PC-9 (cell line): ENCODE measurements at regions not wholly inside any gene's neighbourhood (a gene's known extent, or its start where the extent isn't known, plus 50 kb on each side); places are given as distances from the start of the nearest gene placed in this dataset.

Experiments
- BruUV-seq: library from RNA; stranded (reverse); fragments of 400-500 nt; replicated peaks from 2 replicates; lab custom pipeline; 2021; lab: Mats Ljungman, UMichigan
- CTCF ChIA-PET: fragments of 300-600 bp; sonication (Branson Sonifier 250); formaldehyde crosslinking; loops from one replicate; lab custom pipeline; 2022; ENCODE audit warnings: antibody characterized with exemption; lab: Charles Lee
- POLR2A ChIA-PET: fragments of 300-600 bp; sonication (Branson Sonifier 250); formaldehyde crosslinking; loops from one replicate; lab custom pipeline; 2022; ENCODE audit warnings: antibody characterized with exemption; ENCODE audit not compliant: unreplicated experiment; lab: Charles Lee
- DNase-seq, 2 experiments: peaks; one replicate each; pipeline versions ENCODE4 v3.0.0 to v3.0.0-alpha.2; 2015 to 2022; ENCODE audit warnings: mixed read lengths in 1 of 2
- H2AFZ ChIP-seq: fragments of 200-600 bp; sonication (generic); 2 replicates; pipeline ENCODE4 v1.8.1; 2017; ENCODE audit warnings: antibody characterized with exemption
- H3F3A ChIP-seq: fragments of 200-600 bp; sonication (generic); 2 replicates; pipeline ENCODE4 v1.8.1; 2017; ENCODE audit warnings: antibody characterized with exemption, mild to moderate bottlenecking, low read depth; ENCODE audit not compliant: insufficient read depth
- H3K27ac ChIP-seq: fragments of 200-600 bp; sonication (generic); 2 replicates; pipeline ENCODE4 v1.6.1; 2016; ENCODE audit warnings: mixed run types
- H3K27me3 ChIP-seq: fragments of 200-600 bp; sonication (generic); 2 replicates; pipeline ENCODE4 v1.6.1; 2016; ENCODE audit warnings: low read depth, mixed run types; ENCODE audit not compliant: insufficient read depth
- H3K36me3 ChIP-seq: fragments of 200-600 bp; sonication (generic); 2 replicates; pipeline ENCODE4 v1.6.1; 2016; ENCODE audit warnings: low read depth, mixed run types
- H3K4me1 ChIP-seq: fragments of 200-600 bp; sonication (generic); replicated peaks from 2 replicates; pipeline ENCODE4 v1.6.1; 2016; ENCODE audit warnings: mixed run types; ENCODE audit not compliant: insufficient read depth
- H3K4me2 ChIP-seq: fragments of 200-600 bp; sonication (generic); 2 replicates; pipeline ENCODE4 v1.6.1; 2017; ENCODE audit warnings: mixed run types
- H3K4me3 ChIP-seq: fragments of 200-600 bp; sonication (generic); 2 replicates; pipeline ENCODE4 v1.6.1; 2016; ENCODE audit warnings: mixed run types
- H3K79me2 ChIP-seq: fragments of 200-600 bp; sonication (generic); 2 replicates; pipeline ENCODE4 v1.6.1; 2017; ENCODE audit warnings: low read depth, mixed run types
- H3K9me2 ChIP-seq: fragments of 200-600 bp; sonication (generic); 2 replicates; pipeline ENCODE4 v1.8.1; 2017; ENCODE audit warnings: mild to moderate bottlenecking; ENCODE audit not compliant: insufficient read depth
- H3K9me3 ChIP-seq: fragments of 200-600 bp; sonication (generic); 2 replicates; pipeline ENCODE4 v1.8.1; 2016; ENCODE audit warnings: low read depth; ENCODE audit not compliant: insufficient read depth
- H4K20me1 ChIP-seq: fragments of 200-600 bp; sonication (generic); 2 replicates; pipeline ENCODE4 v1.8.1; 2017; ENCODE audit not compliant: insufficient read depth
- CTCF ChIP-seq: fragments of 200-600 bp; sonication (generic); conservative IDR thresholded peaks from 2 replicates; pipeline ENCODE4 v1.6.1; 2017; ENCODE audit warnings: mixed run types, antibody characterized with exemption, mild to moderate bottlenecking, moderate library complexity
- EZH2 ChIP-seq: fragments of 200-600 bp; sonication (generic); IDR thresholded peaks from 2 replicates; pipeline ENCODE4 v1.8.0; 2017; ENCODE audit warnings: antibody characterized with exemption, low read depth
- intact Hi-C: fragments of 100-400 bp; cut with micrococcal nuclease; formaldehyde crosslinking; loops from one replicate; pipeline ENCODE4 v1.10.0; 2022; ENCODE audit not compliant: unreplicated experiment

GRCh38 chr11:62026739-62027370 lies 59.4 kb upstream of the FTH1 start:
- BruUV-seq, result no TSS peak
- Histone ChIP-seq H3K4me1 (peaks cover 36% of the 10 kb centered on the region), H3K36me3 (no peaks in the 10 kb centered on the region), H3K4me2 (peak overlapping the region; percentile 72), H3K9me3 (peaks cover 3% of the 10 kb centered on the region; the same call in 1 of the 2 replicates), H3K9me2 (no peaks in the 10 kb centered on the region), H3K27me3 (no peaks in the 10 kb centered on the region), H3K79me2 (no peaks in the 10 kb centered on the region), H3F3A (peaks cover 47% of the 10 kb centered on the region), H2AFZ (no peak overlapping the region), H3K4me3 (no peak overlapping the region), H4K20me1 (no peaks in the 10 kb centered on the region), H3K27ac (peak overlapping the region; percentile 89)
- DNase-seq, result no peak
- POLR2A ChIA-PET, result no interaction called here
- TF ChIP-seq CTCF (no peak), EZH2 (no peak)
- intact Hi-C loops, result no loop called here
- CTCF ChIA-PET, result no interaction called here

- no peaks in the 10 kb centered on the region for H3K79me2 ChIP-seq
- POLR2A ChIA-PET, result interaction anchor here (0.6 to 1.0 kb wide), 6 partner anchors 12 to 639 kb away, joined by 3 to 6 read pairs (median 4); partner anchors contain the start of genes C11orf98 and CSKMT
- no peaks in the 10 kb centered on the region for H3K9me2 ChIP-seq
- peak overlapping the region; percentile 72 for H3K4me2 ChIP-seq
- H3K4me1 ChIP-seq, result peaks cover 36% of the 10 kb centered on the region
- peaks cover 42% of the 10 kb centered on the region for H3F3A ChIP-seq
- TF ChIP-seq CTCF (no peak), EZH2 (no peak)
- H4K20me1 ChIP-seq, result no peaks in the 10 kb centered on the region
- peak overlapping the region; percentile 22; the same call in 1 of the 2 replicates for H3K4me3 ChIP-seq
- CTCF ChIA-PET, result interaction anchor here (0.8 kb wide), 1 partner anchor 55 kb away, joined by 9 read pairs; no protein-coding TSS in a partner anchor
- peak; percentile 73 to 100 for DNase-seq
- intact Hi-C loops, result loop anchor here (1.0 kb wide), 5 partner anchors 12 to 58 kb away; partner anchors contain the start of gene FTH1
- no TSS peak for BruUV-seq
- H2AFZ ChIP-seq, result no peak overlapping the region
- H3K27me3 ChIP-seq, result no peaks in the 10 kb centered on the region
- H3K27ac ChIP-seq, result peak overlapping the region; percentile 89
- peaks cover 15% of the 10 kb centered on the region for H3K9me3 ChIP-seq
- H3K36me3 ChIP-seq, result no peaks in the 10 kb centered on the region
Observed at GRCh38 chr11:62025487-62026105, 58.2 kb upstream of the FTH1 start.

GRCh38 chr11:62024936-62025486 lies 57.6 kb upstream of the FTH1 start:
- TF ChIP-seq CTCF (no peak), EZH2 (no peak)
- Histone ChIP-seq H3K27ac (peak overlapping the region; percentile 89), H3K36me3 (no peaks in the 10 kb centered on the region), H4K20me1 (no peaks in the 10 kb centered on the region), H3K79me2 (no peaks in the 10 kb centered on the region), H2AFZ (no peak overlapping the region), H3K4me3 (peak overlapping the region; percentile 18; the same call in 1 of the 2 replicates), H3K4me1 (peaks cover 36% of the 10 kb centered on the region), H3F3A (peaks cover 42% of the 10 kb centered on the region), H3K9me3 (peaks cover 15% of the 10 kb centered on the region), H3K27me3 (no peaks in the 10 kb centered on the region), H3K9me2 (no peaks in the 10 kb centered on the region), H3K4me2 (peak overlapping the region; percentile 72)
- CTCF ChIA-PET, result interaction anchor here (0.8 kb wide), 1 partner anchor 54 kb away, joined by 9 read pairs; no protein-coding TSS in a partner anchor
- intact Hi-C loops, result loop anchor here (1.0 kb wide), 5 partner anchors 12 to 58 kb away; partner anchors contain the start of gene FTH1
- no peak for DNase-seq
- POLR2A ChIA-PET, result interaction anchor here (0.6 to 1.0 kb wide), 6 partner anchors 11 to 640 kb away, joined by 3 to 6 read pairs (median 4); partner anchors contain the start of genes C11orf98 and CSKMT
- TSS peak; percentile 98 for BruUV-seq
